Stimulated activated naive CD8-positive, alpha-beta T cell treated with anti-CD3 and anti-CD28 coated beads, Interleukin-15, Interleukin-2, amounts not matched to agents 100 U/mL and 50 U/mL, for 24 hours (primary cell): ENCODE measurements at regions not wholly inside any gene's neighbourhood (a gene's known extent, or its start where the extent isn't known, plus 50 kb on each side); places are given as distances from the start of the nearest gene placed in this dataset.
"Not testable (repeated sequence)": the region's sequence is repeated elsewhere in the genome, so short reads cannot be mapped to it uniquely, and the experiment has no call there.

Source experiments
- ATAC-seq: fragments of 150-1000 bp; cut with Tn5 transposase; one replicate; pipeline ENCODE4 v1.10.0; 2021
- DNase-seq: peaks from one replicate; pipeline ENCODE4 v3.0.0; 2021

DNA sequence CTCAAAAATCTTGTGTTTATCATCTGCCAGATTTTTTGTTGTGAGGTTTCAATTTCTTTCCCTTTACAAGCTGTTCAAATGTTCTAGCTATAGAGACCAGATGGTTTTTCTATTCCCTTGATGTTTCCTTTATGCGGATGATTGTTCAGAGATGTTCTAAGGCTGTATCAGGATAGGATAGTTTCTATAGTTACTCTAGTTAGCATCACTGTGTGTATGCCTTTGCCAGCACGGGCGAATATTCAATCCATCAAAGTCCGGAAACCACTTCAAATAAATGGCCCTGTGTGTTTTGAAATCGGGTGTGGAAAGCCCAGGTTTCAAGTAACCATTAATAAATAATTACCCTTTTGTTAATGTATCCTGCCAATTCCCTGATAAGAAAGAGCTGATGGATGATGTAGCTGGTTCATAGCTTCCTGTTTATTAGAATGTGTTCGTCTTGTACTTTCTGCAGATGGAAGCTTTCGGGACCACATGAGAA is 149.8 kb upstream of the PRKCQ start:
- ATAC-seq (no peak), DNase-seq (no peak)

DNA sequence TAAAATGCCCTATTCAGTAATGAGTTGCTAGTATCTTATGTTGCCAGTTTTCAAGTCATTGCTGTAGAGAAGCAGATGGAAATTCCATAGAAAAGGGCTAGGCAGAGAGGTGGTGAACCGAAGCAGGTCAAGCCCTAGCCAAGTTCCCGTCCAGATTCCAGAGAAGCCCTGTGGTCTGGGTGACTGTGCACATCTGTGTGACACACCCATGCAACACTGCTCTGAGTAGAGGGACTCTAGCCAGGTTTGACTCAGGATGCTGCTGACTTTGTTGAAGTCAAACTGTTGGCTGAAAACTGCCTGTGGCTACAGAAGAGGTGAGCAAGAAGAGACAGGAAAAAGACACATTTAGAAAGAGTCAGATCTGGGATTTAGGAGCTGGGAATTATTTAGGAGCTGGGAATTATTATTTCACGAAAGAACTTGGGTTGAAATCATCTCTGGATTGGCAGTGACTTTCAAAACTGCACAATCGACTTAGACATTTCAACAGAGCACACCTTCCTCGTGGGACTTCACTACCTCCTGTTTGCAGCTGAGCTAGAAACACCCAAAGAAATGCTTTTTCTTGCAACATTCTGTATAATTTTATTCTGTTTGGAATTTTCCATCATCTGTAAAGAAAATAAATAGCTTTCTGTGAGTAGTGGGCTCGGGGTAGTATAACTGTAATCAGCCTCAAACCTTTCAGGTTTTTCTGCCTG is 149.1 kb upstream of the PRKCQ start:
- peak; percentile 28 for ATAC-seq
- no peak for DNase-seq

DNA sequence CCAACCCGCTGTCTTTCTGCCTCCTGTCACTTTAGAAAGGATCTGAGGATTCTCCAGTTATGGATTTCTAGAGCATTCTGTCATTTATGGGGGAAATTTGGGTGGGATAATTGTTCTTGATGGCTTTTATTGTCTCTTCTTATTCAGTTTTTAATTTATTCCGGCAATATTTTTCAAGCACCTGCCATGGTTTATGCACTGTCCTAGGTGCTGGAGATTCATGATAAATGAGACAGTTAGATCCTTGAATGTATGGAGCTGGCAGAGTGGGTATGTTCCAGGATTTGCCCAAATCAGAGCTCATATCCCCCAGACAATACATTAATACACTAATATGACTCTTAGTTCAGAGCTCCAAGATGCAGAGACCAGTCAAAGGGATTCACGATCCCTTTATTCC is 146.8 kb upstream of the PRKCQ start:
- ATAC-seq: no peak
- DNase-seq: no peak

DNA sequence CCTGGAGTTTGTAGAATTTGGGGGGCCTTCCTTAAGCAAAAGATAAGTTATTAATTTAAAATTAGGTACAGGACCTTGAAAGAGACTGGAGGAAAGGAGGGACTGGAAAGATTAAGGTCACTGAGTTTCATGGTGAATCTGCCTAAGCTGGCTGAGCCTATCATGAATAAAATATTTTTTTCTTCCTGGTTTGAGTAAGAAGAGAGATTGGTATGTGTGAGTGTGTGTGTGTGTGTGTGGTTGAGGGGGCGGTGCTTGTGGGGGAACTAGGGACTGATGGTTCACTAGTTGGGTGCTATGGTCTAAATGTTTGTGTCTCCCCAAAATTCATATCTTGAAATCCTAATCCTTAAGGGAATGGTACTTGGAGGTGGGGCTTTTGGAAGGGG is 142.5 kb upstream of the PRKCQ start:
- no peak for ATAC-seq
- DNase-seq: no peak

DNA sequence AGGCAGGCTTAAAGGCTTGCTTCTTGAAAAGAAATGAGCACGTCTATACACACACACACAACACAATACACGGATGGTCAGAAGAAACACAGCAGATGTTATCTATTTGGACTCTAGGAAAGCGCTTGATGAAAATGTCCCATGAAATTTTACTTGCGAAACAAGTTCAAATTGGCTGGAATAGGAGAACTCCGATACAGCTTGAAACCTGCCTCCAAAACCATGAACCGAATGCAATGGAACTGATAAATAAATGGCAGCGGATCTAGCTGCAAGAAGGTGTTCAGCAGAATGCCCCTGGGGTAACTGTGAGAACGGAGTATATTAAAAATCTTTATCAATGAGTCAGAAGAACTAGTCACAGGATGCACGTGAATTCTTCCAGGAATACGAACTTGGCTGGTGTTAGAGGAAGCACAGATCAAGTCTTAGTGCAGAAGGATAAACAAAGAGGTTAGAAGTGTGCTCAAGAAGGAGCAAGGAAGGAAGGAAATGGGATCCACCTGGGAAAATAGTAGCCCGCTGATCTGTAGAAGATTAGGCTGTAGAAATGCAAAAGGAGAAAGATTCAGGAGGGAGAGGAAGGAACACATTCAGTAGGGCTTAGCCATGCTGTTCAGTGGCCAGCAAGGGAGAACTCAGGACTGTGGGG is 142.0 kb upstream of the PRKCQ start:
- DNase-seq (no peak), ATAC-seq (no peak)

DNA sequence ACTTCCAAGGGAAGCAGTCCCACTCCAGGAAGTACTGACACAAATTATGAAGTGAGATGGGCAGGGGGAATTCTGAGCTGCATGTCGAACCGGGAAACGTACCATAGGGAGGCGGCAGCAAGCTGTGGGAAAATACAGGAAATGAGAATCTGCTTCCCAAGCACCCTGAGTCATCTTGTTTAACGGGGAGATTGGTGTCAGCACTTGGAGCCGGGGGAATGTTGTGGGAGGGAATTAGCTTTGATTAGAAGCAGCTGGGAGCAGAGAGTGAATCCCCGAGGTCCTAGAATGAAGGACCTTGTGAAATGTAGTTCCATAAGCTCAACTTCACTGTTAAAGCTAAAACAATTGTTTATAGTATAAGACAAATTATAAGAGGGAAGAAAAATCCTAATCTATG is 141.4 kb upstream of the PRKCQ start:
- ATAC-seq: no peak
- no peak for DNase-seq

DNA sequence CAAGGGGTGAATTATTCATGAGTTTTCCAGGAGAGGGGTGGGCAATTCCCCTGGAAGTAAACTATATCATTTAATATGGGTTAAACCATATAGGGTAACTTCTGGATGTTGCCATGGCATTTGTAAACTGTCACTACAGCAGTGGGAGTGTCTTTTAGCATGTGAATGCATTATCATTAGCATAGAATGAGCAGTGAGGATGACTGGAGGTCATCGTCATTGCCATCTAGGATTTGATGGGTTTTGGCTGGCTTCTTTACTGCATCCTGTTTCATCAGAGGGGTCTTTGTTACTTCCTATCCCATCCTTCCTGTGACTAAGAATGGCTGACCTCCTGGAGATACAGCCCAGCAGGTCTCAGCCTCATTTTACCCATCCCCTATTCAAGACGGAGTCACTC is 139.5 kb upstream of the PRKCQ start:
- ATAC-seq (no peak), DNase-seq (no peak)

DNA sequence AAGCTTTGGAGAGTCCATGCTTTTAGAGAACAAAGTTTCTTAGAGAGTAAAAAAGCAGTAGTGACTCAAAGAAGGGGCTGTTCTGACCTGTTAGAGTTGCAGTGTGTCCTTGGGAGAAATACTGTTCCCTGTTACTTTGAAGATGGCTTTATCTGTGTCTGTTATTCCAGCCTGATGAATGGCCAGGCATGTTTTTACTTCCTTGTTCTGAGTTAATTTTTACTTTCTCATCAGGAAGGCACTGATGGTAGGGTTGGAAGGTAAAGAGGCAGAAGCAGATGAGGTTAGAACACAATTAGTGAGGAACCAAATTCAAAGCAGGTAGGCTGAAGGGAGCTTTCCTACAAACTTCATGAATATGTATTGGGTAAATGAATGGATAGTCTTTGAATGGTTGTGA is 138.5 kb upstream of the PRKCQ start:
- ATAC-seq: no peak

DNA sequence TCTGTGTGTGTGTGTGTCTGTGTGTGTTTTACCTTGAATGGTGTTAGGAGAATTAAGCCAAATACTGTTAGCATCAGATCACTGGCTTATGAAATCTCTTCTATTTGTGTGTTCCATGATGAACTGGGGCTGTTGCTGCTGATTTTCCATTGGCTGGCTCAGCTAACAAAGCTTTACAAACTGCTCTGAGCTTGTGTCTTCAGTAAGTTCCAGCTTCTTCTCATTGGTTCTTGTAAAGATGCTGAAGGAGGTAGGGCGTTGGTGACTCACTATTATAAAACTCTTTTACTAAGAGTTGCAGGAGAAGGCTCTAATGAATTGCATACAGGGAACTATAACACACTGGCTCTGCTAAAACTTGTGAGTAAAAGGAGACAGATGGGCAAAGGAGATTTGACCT is 136.4 kb upstream of the PRKCQ start:
- DNase-seq (no peak), ATAC-seq (no peak)

More for the DNA sequence above, 138.5 kb upstream of the PRKCQ start:
- no peak for DNase-seq

DNA sequence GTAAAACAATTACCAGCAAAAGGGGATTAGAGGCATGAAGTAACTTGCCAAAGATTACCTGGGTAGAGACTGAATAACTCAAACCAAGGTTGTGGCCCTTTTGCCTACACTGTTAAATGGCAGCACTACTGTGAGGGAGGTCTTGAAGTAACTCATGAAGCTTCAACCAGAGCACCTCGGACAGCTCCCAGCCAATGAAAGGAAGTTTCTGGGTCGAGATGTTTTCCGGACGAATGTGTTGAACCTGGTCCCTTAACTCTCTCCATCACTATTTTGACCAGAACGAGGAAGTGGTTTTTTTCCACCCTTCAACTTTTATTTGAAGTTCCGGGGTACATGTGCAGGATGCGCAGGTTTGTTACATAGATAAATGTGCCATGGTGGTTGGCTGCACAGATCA is 133.6 kb upstream of the PRKCQ start:
- no peak for DNase-seq
- ATAC-seq: no peak

DNA sequence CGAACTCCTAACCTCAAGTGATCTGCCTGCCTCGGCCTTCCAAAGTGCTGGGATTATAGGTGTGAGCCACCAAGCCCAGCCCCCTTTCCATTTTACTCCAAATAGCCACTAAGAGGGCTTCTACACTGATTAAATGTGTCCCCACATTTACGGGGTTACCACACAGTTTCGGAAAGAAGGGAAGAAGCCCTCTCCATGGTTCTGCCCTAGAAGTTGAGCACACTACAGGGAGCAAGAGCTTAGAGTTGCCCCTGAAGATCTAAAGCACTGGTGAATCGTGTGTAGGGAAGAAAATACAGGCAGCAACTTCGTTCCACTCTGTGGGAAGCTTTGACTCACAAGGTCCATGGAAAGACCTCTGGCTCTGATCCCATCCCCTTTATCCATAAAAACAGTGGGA is 133.0 kb upstream of the PRKCQ start:
- no peak for ATAC-seq
- DNase-seq: no peak

DNA sequence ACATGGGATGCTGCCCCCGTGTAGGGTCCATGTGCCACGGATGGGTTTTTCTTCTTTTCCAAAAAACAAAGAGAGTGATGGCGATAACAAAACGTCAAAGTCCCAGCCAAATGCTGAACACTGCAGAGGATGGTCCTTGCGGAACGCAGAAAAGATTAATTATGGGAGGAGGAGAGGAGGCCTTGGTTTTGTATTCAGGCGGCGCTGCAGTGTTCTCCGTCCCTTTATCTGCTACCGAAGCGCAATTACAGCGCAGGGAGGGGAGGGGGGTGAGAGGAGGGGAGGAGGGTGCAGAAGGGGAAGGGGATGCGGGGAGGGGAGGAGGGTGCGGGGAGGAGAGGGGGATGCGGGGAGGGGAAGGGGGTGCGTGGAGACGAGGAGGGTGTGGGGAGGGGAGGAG is 131.8 kb upstream of the PRKCQ start:
- ATAC-seq (no peak), DNase-seq (no peak)

DNA sequence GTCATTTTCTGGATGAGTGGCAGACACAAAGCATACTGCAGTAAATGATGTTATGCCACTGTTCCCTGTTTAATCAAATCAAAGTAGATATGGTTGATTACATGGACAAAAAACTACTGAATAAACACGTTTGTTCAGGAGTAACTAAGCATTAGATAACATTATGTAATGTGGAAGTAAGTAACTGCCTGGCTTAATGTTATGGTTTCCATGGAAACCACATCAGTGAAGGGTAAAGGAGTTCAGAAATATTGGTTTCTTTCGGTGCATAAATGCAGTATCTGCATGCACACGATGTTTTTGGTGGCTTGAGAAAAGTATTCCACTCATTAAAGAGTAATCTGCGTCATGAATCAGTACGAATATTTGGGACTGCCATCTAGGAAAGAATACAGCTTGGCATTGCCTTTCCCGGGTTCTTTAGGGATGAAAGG is 131.3 kb upstream of the PRKCQ start:
- no peak for ATAC-seq
- no peak for DNase-seq

DNA sequence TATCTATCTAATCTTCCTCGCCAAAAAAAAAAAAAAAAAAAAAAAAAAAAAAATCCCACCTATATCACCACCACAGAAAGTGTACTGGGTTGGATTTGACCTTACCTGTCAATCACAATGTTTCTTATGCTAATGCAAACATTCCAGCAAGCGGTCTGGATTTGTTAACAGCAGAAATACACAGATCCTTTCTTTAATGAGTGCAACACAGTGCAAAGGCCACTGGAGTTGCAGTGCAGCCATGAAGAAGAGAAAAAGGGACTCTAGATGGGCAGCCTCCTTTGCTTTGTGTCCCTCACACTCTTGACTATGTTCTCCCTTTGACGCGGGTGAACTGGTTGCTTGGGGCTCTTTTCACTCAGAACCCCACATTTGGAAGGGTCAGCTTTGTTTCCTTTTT is 127.3 kb upstream of the PRKCQ start:
- ATAC-seq (no peak), DNase-seq (no peak)

DNA sequence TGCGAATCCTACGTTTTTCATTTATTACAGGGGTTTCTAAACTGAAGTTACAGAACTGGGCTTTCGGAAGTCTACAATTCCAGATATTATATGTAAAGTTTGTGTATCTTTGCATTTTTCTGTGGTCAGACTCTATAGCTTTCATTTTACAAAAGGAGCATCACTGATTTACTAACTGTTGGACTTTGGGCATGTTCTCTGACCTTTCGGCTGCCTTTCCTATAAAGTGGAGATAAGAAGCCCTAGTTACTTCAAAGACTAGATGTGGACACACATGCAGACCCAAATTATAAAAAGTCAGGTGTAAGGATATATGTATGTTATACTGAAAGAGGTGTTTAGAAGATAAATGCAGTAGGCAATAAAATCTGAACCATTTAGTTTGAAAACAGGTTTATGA is 126.6 kb upstream of the PRKCQ start:
- ATAC-seq: no peak
- DNase-seq: no peak

DNA sequence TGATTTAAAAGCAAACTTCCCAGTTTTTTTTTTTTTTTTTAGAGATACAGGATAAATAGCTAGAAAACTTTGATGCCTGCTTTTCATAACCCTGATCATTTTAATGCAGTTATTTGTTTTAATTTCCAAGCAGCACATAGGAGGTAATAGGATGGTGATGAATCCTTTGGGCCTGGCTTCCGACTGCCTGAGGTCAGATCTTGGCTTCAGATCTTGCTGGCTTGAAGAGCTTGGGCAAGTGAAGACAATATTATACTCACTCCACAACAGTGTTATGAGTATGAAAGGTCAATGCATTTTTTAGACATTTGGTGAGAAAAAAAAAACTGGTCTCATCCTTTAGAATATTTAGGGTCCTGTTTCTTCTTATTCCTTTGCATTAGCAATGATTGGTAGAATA is 124.8 kb upstream of the PRKCQ start:
- DNase-seq (no peak), ATAC-seq (no peak)

DNA sequence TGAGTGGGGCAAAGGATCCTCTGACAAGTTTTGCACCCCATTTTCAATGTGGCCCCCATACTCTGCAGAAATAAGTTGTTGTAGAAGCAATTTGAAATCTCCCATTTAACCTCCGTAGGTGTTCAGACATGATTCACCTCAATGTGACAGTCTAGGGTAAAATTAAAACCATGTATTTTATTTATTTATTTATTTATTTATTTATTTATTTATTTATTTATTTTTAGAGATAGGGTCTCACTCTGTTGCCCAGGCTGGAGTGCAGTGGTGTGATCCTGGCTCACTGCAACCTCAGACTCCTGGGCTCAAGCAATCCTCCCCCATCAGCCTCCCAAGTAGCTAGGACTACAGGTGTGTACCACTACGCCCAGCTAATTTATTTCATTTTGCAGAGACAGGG is 122.8 kb upstream of the PRKCQ start:
- not testable (repeated sequence) for ATAC-seq, DNase-seq

DNA sequence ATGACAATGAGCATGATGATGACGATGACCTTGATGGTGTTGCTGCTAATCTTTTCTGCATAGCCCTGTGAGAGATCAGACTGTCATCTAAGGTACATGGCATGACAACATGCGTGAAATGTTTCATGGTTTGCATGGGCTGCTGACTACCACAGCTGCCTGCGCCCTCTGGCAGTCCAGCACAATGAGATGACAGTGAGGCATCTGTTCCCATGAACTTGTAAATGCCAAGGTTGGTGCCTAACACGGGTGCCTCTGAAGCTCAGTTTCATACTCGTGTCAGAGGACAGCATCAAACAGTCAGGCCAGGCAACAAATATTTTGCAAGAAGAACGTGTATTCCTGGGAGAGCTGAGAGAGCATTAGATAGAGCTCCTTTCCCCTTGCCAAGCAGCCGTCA is 122.0 kb upstream of the PRKCQ start:
- ATAC-seq (no peak), DNase-seq (no peak)

DNA sequence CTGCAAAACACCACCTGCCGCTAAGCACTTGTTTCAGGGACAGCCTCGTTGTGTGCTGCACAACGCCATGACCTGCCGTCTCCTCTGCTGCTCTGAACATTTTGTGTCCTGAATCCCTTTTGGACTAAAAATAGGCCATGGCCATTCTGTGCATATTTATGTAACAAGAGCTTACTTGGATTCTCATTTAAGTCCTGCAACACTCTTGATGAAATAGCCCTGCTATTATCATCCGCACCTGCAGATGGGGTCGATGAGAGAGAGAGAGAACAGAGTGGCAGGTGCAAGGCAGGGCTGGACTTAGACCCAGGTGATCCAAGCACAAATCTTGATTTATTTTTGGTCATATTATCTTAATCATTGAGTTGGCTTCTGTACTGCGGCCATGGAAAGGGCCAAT is 121.2 kb upstream of the PRKCQ start:
- ATAC-seq (no peak), DNase-seq (no peak)

DNA sequence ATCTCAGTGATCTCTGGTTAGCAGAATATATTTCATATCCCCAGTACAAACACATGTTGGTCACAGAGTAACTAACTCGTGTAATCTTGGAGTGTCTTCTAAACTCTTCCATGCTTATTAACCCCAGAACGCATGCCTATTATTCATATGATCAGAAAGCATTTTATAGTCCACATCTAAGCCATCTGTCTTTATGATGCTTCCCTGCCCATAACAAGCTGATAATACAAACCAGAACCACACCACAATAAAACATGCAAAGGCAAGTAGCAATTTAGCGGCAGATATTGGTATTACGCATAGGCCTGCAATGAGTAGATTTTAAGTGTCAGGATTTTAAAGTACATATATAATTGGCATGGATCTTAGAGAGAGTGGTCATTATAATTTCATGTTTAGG is 120.0 kb upstream of the PRKCQ start:
- DNase-seq: no peak
- ATAC-seq: no peak

DNA sequence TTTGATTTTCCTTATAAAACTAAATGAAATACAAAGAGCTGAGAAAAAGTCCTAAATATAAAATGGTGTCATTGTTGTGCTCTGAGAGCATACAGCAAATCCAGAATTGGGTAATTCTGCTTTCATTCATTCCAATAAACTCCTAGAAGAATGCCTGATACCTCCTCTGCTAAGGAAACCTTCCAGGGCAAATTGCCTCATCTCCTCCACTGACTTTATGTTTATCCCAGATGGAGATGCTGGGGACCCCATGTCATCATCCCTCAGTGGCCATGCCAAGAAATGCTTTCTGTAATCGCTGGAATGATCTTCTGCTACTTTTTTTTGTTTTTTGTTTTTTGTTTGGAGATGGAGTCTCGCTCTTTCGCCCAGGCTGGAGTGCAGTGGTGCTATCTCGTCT is 119.3 kb upstream of the PRKCQ start:
- ATAC-seq (no peak), DNase-seq (no peak)

DNA sequence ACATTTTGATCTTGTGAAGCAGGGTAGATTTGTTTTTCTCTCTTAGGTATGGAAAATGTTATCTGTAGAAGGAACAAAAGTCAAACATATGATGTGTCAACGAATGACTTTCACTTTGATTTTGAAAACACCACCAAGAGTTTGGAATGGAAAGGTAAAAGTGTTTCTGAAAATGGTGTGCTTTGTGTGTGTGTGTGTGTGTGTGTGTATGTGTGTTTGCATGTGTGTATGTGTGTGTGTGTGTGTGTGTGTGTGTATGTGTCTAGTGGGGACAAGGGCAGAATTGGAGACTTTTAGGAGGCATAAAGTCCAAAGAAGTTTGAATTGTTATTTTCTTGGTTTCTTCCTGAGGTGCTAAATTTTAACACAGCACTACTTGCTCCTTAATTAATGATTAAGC is 115.4 kb upstream of the PRKCQ start:
- DNase-seq (no peak), ATAC-seq (no peak)

DNA sequence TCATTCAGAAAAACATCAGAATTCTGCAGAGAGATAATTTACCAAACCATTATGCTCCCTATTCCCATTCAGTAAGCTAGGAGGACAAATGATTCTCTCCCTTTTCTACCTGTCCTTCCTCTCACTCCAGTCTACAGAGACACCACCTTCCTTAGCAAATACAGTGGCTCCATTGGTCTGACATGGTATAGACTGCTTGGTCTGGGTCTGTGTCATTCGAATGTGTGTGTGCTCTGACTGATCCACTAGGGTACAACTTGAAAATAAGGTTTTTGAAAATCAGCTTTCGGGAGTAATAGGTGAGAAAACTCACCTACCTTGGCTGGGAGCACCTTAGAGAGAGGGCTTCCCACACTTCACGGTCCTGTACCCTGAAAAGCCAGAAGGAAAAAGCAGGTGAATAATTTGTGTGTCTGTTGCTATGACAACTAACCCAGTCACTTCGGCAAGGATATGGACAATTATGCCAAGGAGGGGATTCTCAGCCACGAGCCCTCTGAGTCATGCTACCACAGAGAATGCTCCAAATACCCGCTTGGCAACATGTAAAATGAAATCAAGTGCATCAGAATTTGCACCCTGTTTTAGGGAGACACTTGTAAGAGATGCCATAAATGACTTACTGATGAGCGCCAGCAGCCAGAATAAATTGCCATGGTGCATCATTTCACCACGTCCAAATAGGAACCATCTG is 114.5 kb upstream of the PRKCQ start:
- ATAC-seq (peak; percentile 40), DNase-seq (no peak)

DNA sequence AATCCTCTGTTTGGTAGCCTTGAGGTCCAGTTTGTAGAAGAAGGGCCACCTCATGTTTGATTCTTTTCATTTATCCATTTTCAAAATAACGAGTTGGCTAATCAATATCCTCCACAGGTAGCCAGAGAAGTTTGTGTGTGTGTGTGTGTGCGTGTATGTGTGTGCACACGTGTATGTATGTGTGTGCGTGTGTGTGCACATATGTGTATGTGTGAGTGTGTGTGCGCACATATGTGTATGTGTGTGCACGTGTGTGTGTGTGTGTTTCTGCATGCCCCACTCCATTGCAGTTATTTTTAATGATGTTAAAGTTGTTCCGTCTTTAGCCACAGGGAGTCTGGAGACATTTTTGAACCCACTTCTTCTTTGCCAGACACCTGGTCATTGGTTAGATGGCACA is 112.8 kb upstream of the PRKCQ start:
- ATAC-seq: no peak
- DNase-seq: no peak
